ENCODE measurements at regions not wholly inside any gene's neighbourhood (a gene's known extent, or its start where the extent isn't known, plus 50 kb on each side); places are given as distances from the start of the nearest gene placed in this dataset.

DNA sequence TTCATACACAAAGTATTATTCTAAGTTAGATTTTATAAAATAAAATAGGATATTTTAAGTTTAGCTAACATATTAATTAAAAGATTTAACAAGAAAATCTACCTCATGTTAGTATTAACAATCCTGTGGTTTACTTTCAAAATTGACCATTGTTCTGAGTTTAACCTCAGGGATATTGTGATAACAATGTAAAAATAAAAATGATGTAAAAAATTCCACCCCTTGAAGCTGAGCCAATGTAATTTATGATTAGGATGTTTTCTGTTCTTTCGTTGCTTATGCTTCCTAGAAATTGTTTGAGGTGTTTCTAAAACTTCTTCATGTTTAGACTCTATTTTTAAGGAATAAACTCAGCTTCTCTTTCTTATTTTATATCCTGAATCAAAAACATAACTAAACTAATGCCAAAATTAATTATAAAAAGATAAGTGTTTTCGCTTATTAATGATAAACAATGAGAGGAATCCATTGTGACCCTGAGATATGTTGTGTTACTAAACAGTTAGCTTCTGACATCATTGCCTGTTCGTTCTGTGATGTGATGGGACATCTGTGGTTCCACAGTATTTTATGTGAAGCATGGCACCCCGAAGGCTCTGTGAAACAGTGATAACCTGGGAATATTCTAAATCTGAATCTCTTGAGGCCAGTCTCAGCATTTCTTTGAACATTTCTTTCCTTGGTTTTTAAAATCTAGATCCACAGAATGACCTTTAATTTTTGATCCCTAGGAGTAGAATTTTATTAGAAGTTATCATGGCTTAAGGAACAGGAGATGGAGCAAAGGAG, 340.8 kb downstream of the ARL4A start:
- TF ChIP-seq, protein P1, sequence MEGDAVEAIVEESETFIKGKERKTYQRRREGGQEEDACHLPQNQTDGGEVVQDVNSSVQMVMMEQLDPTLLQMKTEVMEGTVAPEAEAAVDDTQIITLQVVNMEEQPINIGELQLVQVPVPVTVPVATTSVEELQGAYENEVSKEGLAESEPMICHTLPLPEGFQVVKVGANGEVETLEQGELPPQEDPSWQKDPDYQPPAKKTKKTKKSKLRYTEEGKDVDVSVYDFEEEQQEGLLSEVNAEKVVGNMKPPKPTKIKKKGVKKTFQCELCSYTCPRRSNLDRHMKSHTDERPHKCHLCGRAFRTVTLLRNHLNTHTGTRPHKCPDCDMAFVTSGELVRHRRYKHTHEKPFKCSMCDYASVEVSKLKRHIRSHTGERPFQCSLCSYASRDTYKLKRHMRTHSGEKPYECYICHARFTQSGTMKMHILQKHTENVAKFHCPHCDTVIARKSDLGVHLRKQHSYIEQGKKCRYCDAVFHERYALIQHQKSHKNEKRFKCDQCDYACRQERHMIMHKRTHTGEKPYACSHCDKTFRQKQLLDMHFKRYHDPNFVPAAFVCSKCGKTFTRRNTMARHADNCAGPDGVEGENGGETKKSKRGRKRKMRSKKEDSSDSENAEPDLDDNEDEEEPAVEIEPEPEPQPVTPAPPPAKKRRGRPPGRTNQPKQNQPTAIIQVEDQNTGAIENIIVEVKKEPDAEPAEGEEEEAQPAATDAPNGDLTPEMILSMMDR (IDR thresholded peaks at IDR 0.05; ENCODE audit: borderline replicate concordance, extremely low read depth, low read length, poor library complexity, severe bottlenecking), result no peak
- TF ChIP-seq EZH2 (IDR thresholded peaks at IDR 0.05; ENCODE audit: borderline replicate concordance, low read depth, low read length, severe bottlenecking), result no peak

All from DND-41 (cell line).